PC-3 (cell line): ENCODE measurements at regions not wholly inside any gene's neighbourhood (a gene's known extent, or its start where the extent isn't known, plus 50 kb on each side); places are given as distances from the start of the nearest gene placed in this dataset.

Experiments used
- EZH2 ChIP-seq: fragments of 300-600 bp; sonication (generic); IDR thresholded peaks from one replicate; pipeline ENCODE4 v1.6.1; 2017; ENCODE audit warnings: antibody characterized with exemption, mild to moderate bottlenecking, low read length; ENCODE audit not compliant: unreplicated experiment
- EZH2phosphoT487 ChIP-seq: fragments of 300-600 bp; sonication (generic); IDR thresholded peaks from 2 replicates; pipeline ENCODE4 v1.6.1; 2018; ENCODE audit warnings: mild to moderate bottlenecking, antibody characterized with exemption, low read length, borderline replicate concordance
- TF ChIP-seq, protein P1 (sequence below): fragments of 300-600 bp; sonication (generic); conservative IDR thresholded peaks from 2 replicates; pipeline ENCODE4 v1.5.1; 2017; ENCODE audit warnings: antibody characterized with exemption, low read depth, mild to moderate bottlenecking, low read length

DNA sequence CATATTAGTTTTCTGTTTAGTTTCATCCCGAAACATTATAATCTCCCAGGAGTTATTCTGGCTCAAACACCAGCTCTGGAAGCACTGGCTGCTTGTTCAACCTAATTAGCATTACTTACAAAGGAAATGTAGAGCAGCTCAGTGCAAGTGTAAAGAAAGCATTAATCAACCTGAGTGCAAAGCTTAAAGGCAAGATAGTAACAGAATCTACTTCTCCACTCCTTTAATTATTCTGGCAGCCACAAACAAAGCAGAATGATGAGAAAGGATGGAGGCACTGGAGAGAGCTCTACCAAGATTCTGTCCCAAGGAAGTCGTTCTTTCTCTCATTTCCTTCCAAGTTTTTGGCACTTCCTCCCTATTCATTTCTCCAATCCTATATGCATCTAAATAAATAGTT lies 1384.0 kb downstream of the ZPLD1 start:
- TF ChIP-seq, protein P1, sequence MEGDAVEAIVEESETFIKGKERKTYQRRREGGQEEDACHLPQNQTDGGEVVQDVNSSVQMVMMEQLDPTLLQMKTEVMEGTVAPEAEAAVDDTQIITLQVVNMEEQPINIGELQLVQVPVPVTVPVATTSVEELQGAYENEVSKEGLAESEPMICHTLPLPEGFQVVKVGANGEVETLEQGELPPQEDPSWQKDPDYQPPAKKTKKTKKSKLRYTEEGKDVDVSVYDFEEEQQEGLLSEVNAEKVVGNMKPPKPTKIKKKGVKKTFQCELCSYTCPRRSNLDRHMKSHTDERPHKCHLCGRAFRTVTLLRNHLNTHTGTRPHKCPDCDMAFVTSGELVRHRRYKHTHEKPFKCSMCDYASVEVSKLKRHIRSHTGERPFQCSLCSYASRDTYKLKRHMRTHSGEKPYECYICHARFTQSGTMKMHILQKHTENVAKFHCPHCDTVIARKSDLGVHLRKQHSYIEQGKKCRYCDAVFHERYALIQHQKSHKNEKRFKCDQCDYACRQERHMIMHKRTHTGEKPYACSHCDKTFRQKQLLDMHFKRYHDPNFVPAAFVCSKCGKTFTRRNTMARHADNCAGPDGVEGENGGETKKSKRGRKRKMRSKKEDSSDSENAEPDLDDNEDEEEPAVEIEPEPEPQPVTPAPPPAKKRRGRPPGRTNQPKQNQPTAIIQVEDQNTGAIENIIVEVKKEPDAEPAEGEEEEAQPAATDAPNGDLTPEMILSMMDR, result no peak
- TF ChIP-seq EZH2, result no peak
- TF ChIP-seq EZH2phosphoT487, result no peak
